Right lobe of liver (tissue), 4 donors: ENCODE measurements at regions not wholly inside any gene's neighbourhood (a gene's known extent, or its start where the extent isn't known, plus 50 kb on each side); places are given as distances from the start of the nearest gene placed in this dataset.

Experiments used
- CTCF ChIP-seq, 4 donors: fragments of 200-600 bp in 3 of 4; fragments of 450-650 bp in 1 of 4; IDR thresholded peaks; one replicate each; pipeline versions ENCODE4 v1.5.1 to v1.8.0; 2016 to 2022; ENCODE audit warnings: antibody characterized with exemption in 4 of 4, mild to moderate bottlenecking in 2 of 4
- POLR2A ChIP-seq: fragments of 450-650 bp; IDR thresholded peaks from one replicate; pipeline ENCODE4 v1.6.1; 2017; ENCODE audit warnings: antibody characterized with exemption, mild to moderate bottlenecking
- donor health status: DM: no; HTN: no; CAD: no.
- donor health status: DM: no; HTN: no; CAD: no.
- donor health status: DM: no; HTN: yes; CAD: no.

- TF ChIP-seq CTCF (IDR thresholded peaks at IDR 0.05) (no peak), POLR2A (no peak)
Measured at GRCh38 chr10:10798102-10798863, 219.4 kb upstream of the CELF2 start.
